Trophoblast cell (in vitro differentiated cells and primary cell): ENCODE measurements at regions not wholly inside any gene's neighbourhood (a gene's known extent, or its start where the extent isn't known, plus 50 kb on each side); places are given as distances from the start of the nearest gene placed in this dataset.

Source experiments
- DNase-seq, 2 donors: peaks; one replicate each; pipeline ENCODE4 v3.0.0-alpha.2; 2016
- H2AFZ ChIP-seq: 2 replicates; pipeline ENCODE4 v1.6.1; 2013; ENCODE audit warnings: low read length, moderate library complexity, mild to moderate bottlenecking; ENCODE audit not compliant: insufficient read depth, poor library complexity
- H2AK5ac ChIP-seq: 2 replicates; pipeline ENCODE4 v1.6.1; 2013; ENCODE audit warnings: mild to moderate bottlenecking, low read length
- H2BK120ac ChIP-seq: 2 replicates; pipeline ENCODE4 v1.6.1; 2013; ENCODE audit warnings: low read length, mild to moderate bottlenecking, moderate library complexity; ENCODE audit not compliant: insufficient read depth, poor library complexity
- H2BK12ac ChIP-seq: 2 replicates; pipeline ENCODE4 v1.6.1; 2013; ENCODE audit warnings: mild to moderate bottlenecking, low read length, moderate library complexity
- H2BK5ac ChIP-seq: 2 replicates; pipeline ENCODE4 v1.6.1; 2013; ENCODE audit warnings: low read length, low read depth, moderate library complexity, mild to moderate bottlenecking; ENCODE audit not compliant: poor library complexity
- H3K14ac ChIP-seq: 2 replicates; pipeline ENCODE4 v1.6.1; 2013; ENCODE audit warnings: mild to moderate bottlenecking, low read length
- H3K18ac ChIP-seq: 2 replicates; pipeline ENCODE4 v1.6.1; 2013; ENCODE audit warnings: mild to moderate bottlenecking, low read length
- H3K23ac ChIP-seq: 2 replicates; pipeline ENCODE4 v1.6.1; 2013; ENCODE audit warnings: low read length
- H3K27ac ChIP-seq: 2 replicates; pipeline ENCODE4 v1.5.1; 2013; ENCODE audit warnings: low read depth, mild to moderate bottlenecking, inconsistent platforms, low read length, moderate library complexity
- H3K27me3 ChIP-seq: 2 replicates; pipeline ENCODE4 v1.6.1; 2013; ENCODE audit warnings: inconsistent platforms, mild to moderate bottlenecking, low read length, moderate library complexity; ENCODE audit not compliant: insufficient read depth
- H3K36me3 ChIP-seq, 2 experiments: 1 replicate in 1 of 2; 2 replicates in 1 of 2; pipeline ENCODE4 v1.6.1; 2013; ENCODE audit warnings: low read length in 2 of 2, mild to moderate bottlenecking in 2 of 2, moderate library complexity in 1 of 2; ENCODE audit not compliant: insufficient read depth in 2 of 2, control insufficient read depth in 1 of 2
- H3K4ac ChIP-seq: 2 replicates; pipeline ENCODE4 v1.6.1; 2013; ENCODE audit warnings: low read depth, mild to moderate bottlenecking, low read length, moderate library complexity
- H3K4me1 ChIP-seq, 2 experiments: 1 replicate in 1 of 2; 2 replicates in 1 of 2; pipeline ENCODE4 v1.6.1; 2013; ENCODE audit warnings: low read length in 2 of 2, mild to moderate bottlenecking in 2 of 2, moderate library complexity in 1 of 2; ENCODE audit not compliant: insufficient read depth in 2 of 2, control insufficient read depth in 1 of 2
- H3K4me2 ChIP-seq: 2 replicates; pipeline ENCODE4 v1.6.1; 2013; ENCODE audit warnings: inconsistent platforms, mild to moderate bottlenecking, low read length, moderate library complexity
- H3K4me3 ChIP-seq: 2 replicates; pipeline ENCODE4 v1.5.1; 2013; ENCODE audit warnings: mild to moderate bottlenecking, low read depth, low read length, inconsistent platforms
- H3K79me1 ChIP-seq: one replicate; pipeline ENCODE4 v1.6.1; 2013; ENCODE audit warnings: low read length
- H3K79me2 ChIP-seq: 2 replicates; pipeline ENCODE4 v1.6.1; 2013; ENCODE audit warnings: low read length, mild to moderate bottlenecking; ENCODE audit not compliant: control insufficient read depth, insufficient read depth, poor library complexity
- H3K9ac ChIP-seq: 2 replicates; pipeline ENCODE4 v1.6.1; 2013; ENCODE audit warnings: mild to moderate bottlenecking, low read length
- H3K9me3 ChIP-seq: 2 replicates; pipeline ENCODE4 v1.6.1; 2013; ENCODE audit warnings: low read depth, mild to moderate bottlenecking, control low read depth, inconsistent platforms, low read length; ENCODE audit not compliant: insufficient read depth
- H4K12ac ChIP-seq: 2 replicates; pipeline ENCODE4 v1.6.1; 2013; ENCODE audit warnings: low read depth, mild to moderate bottlenecking, low read length, moderate library complexity
- H4K8ac ChIP-seq: 2 replicates; pipeline ENCODE4 v1.6.1; 2013; ENCODE audit warnings: low read depth, mild to moderate bottlenecking, low read length, moderate library complexity
- H4K91ac ChIP-seq: one replicate; pipeline ENCODE4 v1.6.1; 2013; ENCODE audit warnings: low read depth, mild to moderate bottlenecking, low read length, moderate library complexity
- WGBS: extraction: QIAGEN DNeasy Blood & Tissue Kit; methylation state at CpG from one replicate; pipeline ENCODE4 v1.1.7; 2013; ENCODE audit warnings: missing lambda C conversion rate; ENCODE audit not compliant: insufficient read length, insufficient coverage; ENCODE audit errors: extremely low coverage; 5-methylcytosine and 5-hydroxymethylcytosine counted together

GRCh38 chr19:31013384-31014020 lies 335.7 kb downstream of the TSHZ3 start:
- Histone ChIP-seq H3K27ac (no peak overlapping the region), H3K4me2 (no peak overlapping the region), H3K18ac (no peak overlapping the region), H3K9ac (no peak overlapping the region), H3K36me3 (no peaks in the 10 kb centered on the region), H3K9me3 (no peaks in the 10 kb centered on the region), H3K4me3 (no peak overlapping the region), H2BK5ac (no peak overlapping the region), H3K23ac (no peak overlapping the region), H3K79me1 (no peaks in the 10 kb centered on the region), H3K27me3 (no peaks in the 10 kb centered on the region), H3K79me2 (no peaks in the 10 kb centered on the region), H2BK12ac (no peak overlapping the region), H3K4me1 (no peaks in the 10 kb centered on the region), H4K12ac (no peak overlapping the region), H4K8ac (no peak overlapping the region), H3K4ac (no peak overlapping the region), H2AK5ac (no peak overlapping the region), H2AFZ (no peak overlapping the region), H3K14ac (no peak overlapping the region), H4K91ac (no peak overlapping the region), H2BK120ac (no peak overlapping the region)
- DNase-seq: no peak
- no CpG with 5 or more reads among the region's 5 CpGs for WGBS

DNA sequence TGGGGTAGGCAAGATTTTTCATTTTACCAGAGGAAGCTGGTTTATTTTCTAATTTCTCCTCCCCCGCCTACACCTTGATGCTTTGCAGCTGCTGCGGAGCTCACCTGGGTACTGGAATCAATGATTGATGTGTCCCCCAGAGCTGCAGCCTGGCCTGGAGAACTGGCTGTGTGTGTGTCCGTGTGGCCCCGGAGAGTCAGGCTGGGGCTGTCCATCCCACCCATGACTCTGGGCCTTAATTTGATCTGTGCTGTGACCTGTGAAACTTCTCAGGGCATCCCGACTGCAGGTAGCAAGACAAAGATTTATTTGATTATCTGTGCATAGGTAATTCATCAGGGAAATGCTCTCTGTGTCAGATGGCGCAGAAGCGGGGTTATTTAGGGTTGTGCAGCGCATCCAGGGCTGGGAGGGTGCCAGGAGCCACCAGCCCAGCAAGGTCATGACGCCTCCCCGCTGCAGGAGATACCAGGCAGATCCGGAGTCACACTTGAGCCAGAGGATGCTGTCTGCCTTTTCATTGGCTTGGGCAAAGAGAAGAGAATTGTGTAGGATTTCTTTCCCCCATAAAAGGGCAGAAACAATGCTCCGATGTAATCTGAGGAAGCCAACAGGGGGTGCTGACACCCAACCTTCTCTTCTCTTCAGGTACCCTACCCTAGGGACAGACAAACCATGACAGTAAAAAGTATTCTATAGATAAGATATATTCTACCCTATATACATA lies 346.6 kb downstream of the TSHZ3 start:
- no peak overlapping the region for H2BK120ac ChIP-seq

GRCh38 chr19:31001991-31002390 lies 347.2 kb downstream of the TSHZ3 start:
- Histone ChIP-seq H4K8ac (no peak overlapping the region), H2BK5ac (no peak overlapping the region), H3K27ac (no peak overlapping the region), H4K12ac (no peak overlapping the region), H3K27me3 (no peaks in the 10 kb centered on the region), H3K36me3 (no peaks in the 10 kb centered on the region), H3K23ac (no peak overlapping the region), H3K14ac (no peak overlapping the region), H2BK120ac (no peak overlapping the region), H3K4me2 (no peak overlapping the region), H2AFZ (no peak overlapping the region), H3K18ac (no peak overlapping the region), H3K9ac (no peak overlapping the region), H3K9me3 (no peaks in the 10 kb centered on the region), H4K91ac (no peak overlapping the region), H3K4me1 (no peaks in the 10 kb centered on the region), H3K4me3 (no peak overlapping the region), H3K79me2 (no peaks in the 10 kb centered on the region), H2BK12ac (no peak overlapping the region), H3K4ac (no peak overlapping the region), H3K79me1 (no peaks in the 10 kb centered on the region), H2AK5ac (no peak overlapping the region)
- no peak for DNase-seq
- WGBS: no CpG with 5 or more reads among the region's 11 CpGs

More for the DNA sequence above, 346.6 kb downstream of the TSHZ3 start:
- no peak overlapping the region for H3K4ac ChIP-seq
- H2BK12ac ChIP-seq: no peak overlapping the region
- H3K23ac ChIP-seq: no peak overlapping the region
- no peak overlapping the region for H3K14ac ChIP-seq
- no peak overlapping the region for H4K12ac ChIP-seq
- no peak overlapping the region for H2AFZ ChIP-seq
- H3K4me3 ChIP-seq: no peak overlapping the region
- no peak overlapping the region for H4K8ac ChIP-seq
- no peak overlapping the region for H3K9ac ChIP-seq
- no peak overlapping the region for H3K4me2 ChIP-seq
- H3K27me3 ChIP-seq: no peaks in the 10 kb centered on the region
- WGBS: no CpG with 5 or more reads among the region's 12 CpGs
- H3K4me1 ChIP-seq: no peaks in the 10 kb centered on the region
- H3K79me2 ChIP-seq: no peaks in the 10 kb centered on the region
- H3K18ac ChIP-seq: no peak overlapping the region
- no peaks in the 10 kb centered on the region for H3K36me3 ChIP-seq
- H2AK5ac ChIP-seq: no peak overlapping the region
- no peaks in the 10 kb centered on the region for H3K79me1 ChIP-seq
- no peak for DNase-seq
- H4K91ac ChIP-seq: no peak overlapping the region
- no peak overlapping the region for H2BK5ac ChIP-seq
- H3K9me3 ChIP-seq: no peaks in the 10 kb centered on the region
- H3K27ac ChIP-seq: no peak overlapping the region

DNA sequence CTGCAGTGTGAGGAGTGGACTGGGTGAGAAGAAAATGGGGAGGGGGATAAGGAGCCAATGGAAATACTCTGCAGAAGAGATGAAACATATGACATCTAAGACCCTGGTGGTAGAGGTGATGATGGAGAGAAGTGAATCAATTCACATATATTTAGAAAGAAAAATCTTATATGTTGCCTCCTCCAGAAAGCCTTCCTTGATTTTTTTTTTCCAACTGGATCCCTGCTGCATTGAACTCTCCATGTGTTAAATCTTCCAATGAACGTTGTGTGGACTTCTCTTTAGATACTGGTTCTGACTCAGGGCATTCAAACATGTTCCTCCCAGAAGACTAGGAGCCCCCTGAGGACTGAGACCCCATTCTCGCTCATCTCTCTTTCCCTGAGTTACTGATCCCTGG lies 348.3 kb downstream of the TSHZ3 start:
- Histone ChIP-seq H3K79me2 (no peaks in the 10 kb centered on the region), H2BK5ac (no peak overlapping the region), H3K23ac (no peak overlapping the region), H4K12ac (no peak overlapping the region), H3K4me3 (no peak overlapping the region), H4K8ac (no peak overlapping the region), H3K9ac (no peak overlapping the region), H2BK12ac (no peak overlapping the region), H3K36me3 (no peaks in the 10 kb centered on the region), H3K4ac (no peak overlapping the region), H2BK120ac (no peak overlapping the region), H4K91ac (no peak overlapping the region), H3K14ac (no peak overlapping the region), H2AFZ (no peak overlapping the region), H3K18ac (no peak overlapping the region), H3K27me3 (no peaks in the 10 kb centered on the region), H3K9me3 (no peaks in the 10 kb centered on the region), H3K4me2 (no peak overlapping the region), H3K27ac (no peak overlapping the region), H3K79me1 (no peaks in the 10 kb centered on the region), H2AK5ac (no peak overlapping the region), H3K4me1 (no peaks in the 10 kb centered on the region)
- no peak for DNase-seq
- WGBS: no CpG with 5 or more reads among the region's 2 CpGs
